Activated T-cell treated with anti-CD3 and anti-CD28 coated beads, Interleukin-2, amount 50 U/mL, for 48 hours (primary cell): ENCODE measurements at regions not wholly inside any gene's neighbourhood (a gene's known extent, or its start where the extent isn't known, plus 50 kb on each side); places are given as distances from the start of the nearest gene placed in this dataset.

ENCODE experiments used
- DNase-seq, 2 experiments: peaks; one replicate each; pipeline ENCODE4 v3.0.0-alpha.2; 2020

GRCh38 chr10:104505521-104506042 lies 135.5 kb upstream of the SORCS3 start:
- DNase-seq, result no peak

- DNase-seq, result no peak
These were observed 131.1 kb upstream of the SORCS3 start for GRCh38 chr10:104509981-104510380.

- no peak for DNase-seq
These were observed 130.4 kb upstream of the SORCS3 start for GRCh38 chr10:104510644-104511043.

- DNase-seq, result no peak
These were observed 128.3 kb upstream of the SORCS3 start for GRCh38 chr10:104512800-104513199.

GRCh38 chr10:104515678-104516199 lies 125.4 kb upstream of the SORCS3 start:
- no peak for DNase-seq

GRCh38 chr10:104516986-104517385 lies 124.1 kb upstream of the SORCS3 start:
- DNase-seq, result no peak

GRCh38 chr10:104517946-104518345 lies 123.1 kb upstream of the SORCS3 start:
- DNase-seq, result no peak

GRCh38 chr10:104518891-104519290 lies 122.2 kb upstream of the SORCS3 start:
- DNase-seq, result no peak

GRCh38 chr10:104520653-104521052 lies 120.4 kb upstream of the SORCS3 start:
- no peak for DNase-seq

GRCh38 chr10:104521901-104522694 lies 119.0 kb upstream of the SORCS3 start:
- DNase-seq, result no peak

- DNase-seq, result no peak
These were observed 114.9 kb upstream of the SORCS3 start for GRCh38 chr10:104526188-104526587.

- DNase-seq, result no peak
These were observed 114.1 kb upstream of the SORCS3 start for GRCh38 chr10:104527013-104527412.

- DNase-seq, result no peak
These were observed 100.9 kb upstream of the SORCS3 start for GRCh38 chr10:104540181-104540580.

GRCh38 chr10:104541820-104542219 lies 99.3 kb upstream of the SORCS3 start:
- no peak for DNase-seq

GRCh38 chr10:104546336-104546735 lies 94.8 kb upstream of the SORCS3 start:
- no peak for DNase-seq

- no peak for DNase-seq
These were observed 94.3 kb upstream of the SORCS3 start for GRCh38 chr10:104546756-104547155.

GRCh38 chr10:104548090-104548489 lies 93.0 kb upstream of the SORCS3 start:
- DNase-seq, result no peak

- no peak for DNase-seq
These were observed 84.3 kb upstream of the SORCS3 start for GRCh38 chr10:104556831-104557230.

GRCh38 chr10:104557966-104558365 lies 83.1 kb upstream of the SORCS3 start:
- DNase-seq, result no peak

- DNase-seq, result no peak
These were observed 81.2 kb upstream of the SORCS3 start for GRCh38 chr10:104559935-104560334.

- no peak for DNase-seq
These were observed 78.0 kb upstream of the SORCS3 start for GRCh38 chr10:104563051-104563450.

GRCh38 chr10:104563548-104563947 lies 77.5 kb upstream of the SORCS3 start:
- DNase-seq, result no peak

- DNase-seq, result no peak
These were observed 66.7 kb upstream of the SORCS3 start for GRCh38 chr10:104574427-104574826.

GRCh38 chr10:104574838-104575237 lies 66.3 kb upstream of the SORCS3 start:
- DNase-seq, result no peak

GRCh38 chr10:104576611-104577010 lies 64.5 kb upstream of the SORCS3 start:
- no peak for DNase-seq
